ENCODE measurements at regions not wholly inside any gene's neighbourhood (a gene's known extent, or its start where the extent isn't known, plus 50 kb on each side); places are given as distances from the start of the nearest gene placed in this dataset.

DNA sequence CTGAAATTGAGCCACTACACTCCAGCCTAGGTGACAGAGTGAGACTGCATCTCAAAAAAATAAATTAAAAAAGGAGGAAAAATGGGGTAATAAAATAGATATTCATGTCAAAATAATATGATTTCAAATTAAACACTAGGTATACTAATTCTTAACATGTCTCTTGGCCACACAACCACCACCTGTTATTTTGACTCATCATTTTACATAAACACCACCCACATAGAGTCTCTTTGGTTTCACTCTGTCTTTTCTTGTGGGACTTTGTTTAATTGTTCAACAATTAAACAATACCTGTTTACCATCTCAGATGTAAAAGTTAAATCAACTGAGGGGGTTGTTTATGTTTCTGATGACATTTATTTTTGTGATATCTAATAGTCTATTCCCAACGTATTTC lies 476.8 kb upstream of the ADGRB3 start:
- TF ChIP-seq, protein P1, sequence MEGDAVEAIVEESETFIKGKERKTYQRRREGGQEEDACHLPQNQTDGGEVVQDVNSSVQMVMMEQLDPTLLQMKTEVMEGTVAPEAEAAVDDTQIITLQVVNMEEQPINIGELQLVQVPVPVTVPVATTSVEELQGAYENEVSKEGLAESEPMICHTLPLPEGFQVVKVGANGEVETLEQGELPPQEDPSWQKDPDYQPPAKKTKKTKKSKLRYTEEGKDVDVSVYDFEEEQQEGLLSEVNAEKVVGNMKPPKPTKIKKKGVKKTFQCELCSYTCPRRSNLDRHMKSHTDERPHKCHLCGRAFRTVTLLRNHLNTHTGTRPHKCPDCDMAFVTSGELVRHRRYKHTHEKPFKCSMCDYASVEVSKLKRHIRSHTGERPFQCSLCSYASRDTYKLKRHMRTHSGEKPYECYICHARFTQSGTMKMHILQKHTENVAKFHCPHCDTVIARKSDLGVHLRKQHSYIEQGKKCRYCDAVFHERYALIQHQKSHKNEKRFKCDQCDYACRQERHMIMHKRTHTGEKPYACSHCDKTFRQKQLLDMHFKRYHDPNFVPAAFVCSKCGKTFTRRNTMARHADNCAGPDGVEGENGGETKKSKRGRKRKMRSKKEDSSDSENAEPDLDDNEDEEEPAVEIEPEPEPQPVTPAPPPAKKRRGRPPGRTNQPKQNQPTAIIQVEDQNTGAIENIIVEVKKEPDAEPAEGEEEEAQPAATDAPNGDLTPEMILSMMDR (conservative IDR thresholded peaks at IDR 0.05; ENCODE audit: low read depth, low read length) = no peak
- no peak for TF ChIP-seq EZH2 (IDR thresholded peaks at IDR 0.05; ENCODE audit: borderline replicate concordance, low read depth, low read length, poor library complexity, severe bottlenecking)

Data from A673 (cell line).